CD4-positive, alpha-beta T cell treated with Interleukin-12 subunit alpha and Interleukin-12 subunit beta, for 1 hour (primary cell): ENCODE measurements at regions not wholly inside any gene's neighbourhood (a gene's known extent, or its start where the extent isn't known, plus 50 kb on each side); places are given as distances from the start of the nearest gene placed in this dataset.
"Not testable (repeated sequence)": the region's sequence is repeated elsewhere in the genome, so short reads cannot be mapped to it uniquely, and the experiment has no call there.

Experiments used
- DNase-seq: peaks from one replicate; pipeline ENCODE4 v3.0.0-alpha.2; 2020

- DNase-seq = no peak
These were observed 508.7 kb upstream of the GRAMD2B start for GRCh38 chr5:125914471-125914870.

GRCh38 chr5:125923958-125924357 is 499.3 kb upstream of the GRAMD2B start:
- DNase-seq = not testable (repeated sequence)

- DNase-seq = no peak
These were observed 497.0 kb upstream of the GRAMD2B start for GRCh38 chr5:125926172-125926571.

GRCh38 chr5:125928663-125929062 is 494.5 kb upstream of the GRAMD2B start:
- DNase-seq = no peak

GRCh38 chr5:125950012-125950615 is 473.1 kb upstream of the GRAMD2B start:
- DNase-seq = no peak

- no peak for DNase-seq
These were observed 462.1 kb upstream of the GRAMD2B start for GRCh38 chr5:125961150-125961549.

GRCh38 chr5:125965577-125965976 is 457.6 kb upstream of the GRAMD2B start:
- DNase-seq = no peak

- DNase-seq = no peak
These were observed 455.6 kb upstream of the GRAMD2B start for GRCh38 chr5:125967576-125967975.

GRCh38 chr5:125969011-125969813 is 454.0 kb upstream of the GRAMD2B start:
- no peak for DNase-seq

GRCh38 chr5:125969814-125970171 is 453.4 kb upstream of the GRAMD2B start:
- DNase-seq = no peak

GRCh38 chr5:125970631-125971307 is 452.4 kb upstream of the GRAMD2B start:
- no peak for DNase-seq

GRCh38 chr5:125972706-125973105 is 450.5 kb upstream of the GRAMD2B start:
- no peak for DNase-seq

GRCh38 chr5:125974679-125975078 is 448.5 kb upstream of the GRAMD2B start:
- no peak for DNase-seq

- DNase-seq = no peak
These were observed 446.7 kb upstream of the GRAMD2B start for GRCh38 chr5:125976421-125977000.

GRCh38 chr5:125978015-125978414 is 445.2 kb upstream of the GRAMD2B start:
- no peak for DNase-seq

GRCh38 chr5:125979636-125980035 is 443.6 kb upstream of the GRAMD2B start:
- no peak for DNase-seq

- no peak for DNase-seq
These were observed 442.2 kb upstream of the GRAMD2B start for GRCh38 chr5:125981016-125981415.

GRCh38 chr5:125987677-125988255 is 435.4 kb upstream of the GRAMD2B start:
- DNase-seq = no peak

GRCh38 chr5:125992050-125992449 is 431.2 kb upstream of the GRAMD2B start:
- DNase-seq = no peak

- not testable (repeated sequence) for DNase-seq
These were observed 423.8 kb upstream of the GRAMD2B start for GRCh38 chr5:125999271-126000030.

- no peak for DNase-seq
These were observed 422.7 kb upstream of the GRAMD2B start for GRCh38 chr5:126000507-126000906.

GRCh38 chr5:126002222-126002897 is 420.8 kb upstream of the GRAMD2B start:
- no peak for DNase-seq
